HepG2 (cell line): ENCODE measurements at regions not wholly inside any gene's neighbourhood (a gene's known extent, or its start where the extent isn't known, plus 50 kb on each side); places are given as distances from the start of the nearest gene placed in this dataset.
A peak's percentile ranks its signal among the peaks of the same experiment; 100 is the strongest.

Source experiments
- ATAC-seq: fragments of 200-7000 bp; cut with Tn5 transposase; 3 replicates; pipeline ENCODE4 v1.9.1; 2020; ENCODE audit warnings: mild to moderate bottlenecking, moderate library complexity
- BruUV-seq: library from RNA; stranded (reverse); fragments of 400-500 nt; replicated peaks from 2 replicates; lab custom pipeline; 2021; lab: Mats Ljungman, UMichigan
- CTCF ChIA-PET: fragments of 300-600 bp; formaldehyde crosslinking; extraction: SDS; loops from one replicate; lab custom pipeline; 2021; ENCODE audit warnings: low total read pairs, inconsistent platforms, low intra/inter-chr PET ratio; lab: Yijun Ruan, JAX
- POLR2A ChIA-PET: fragments of 350-600 bp; sonication (Branson Sonifier 250); formaldehyde crosslinking; loops from one replicate; lab custom pipeline; 2020; ENCODE audit warnings: antibody characterized with exemption, inconsistent platforms; lab: Yijun Ruan, JAX
- DNase-seq: peaks from one replicate; pipeline ENCODE4 v3.0.0-alpha.2; 2015; ENCODE audit warnings: low spot score
- FAIRE-seq: peaks from 3 replicates; lab custom pipeline; 2011; peaks lifted over from hg19 to GRCh38; lab: Jason Lieb, UNC
- H2AFZ ChIP-seq: one replicate; pipeline ENCODE4 v1.6.1; 2011; ENCODE audit warnings: low read length, inconsistent platforms
- H3K27ac ChIP-seq: fragments of 300-600 bp; 3 replicates; pipeline ENCODE4 v1.8.0; 2011; ENCODE audit warnings: mixed run types, mild to moderate bottlenecking, mixed read lengths, low read length, inconsistent platforms; ENCODE audit not compliant: insufficient read depth; ENCODE audit errors: extremely low read length
- H3K27me3 ChIP-seq, 2 experiments: fragments of 200-600 bp in 1 of 2; 2 replicates in 1 of 2; 3 replicates in 1 of 2; pipeline versions ENCODE4 v1.6.0 to v1.8.0; 2011; ENCODE audit warnings: low read length in 2 of 2, mild to moderate bottlenecking in 2 of 2, moderate library complexity in 2 of 2, inconsistent platforms in 1 of 2; ENCODE audit not compliant: insufficient read depth in 2 of 2, control insufficient read depth in 1 of 2
- H3K36me3 ChIP-seq, 2 experiments: fragments of 200-600 bp in 1 of 2; replicated peaks in 1 of 2; 2 replicates in 1 of 2; 3 replicates in 1 of 2; pipeline versions ENCODE4 v1.5.1 to v1.8.0; 2011; ENCODE audit warnings: low read length in 2 of 2, inconsistent platforms in 1 of 2; ENCODE audit not compliant: insufficient read depth in 2 of 2, control insufficient read depth in 1 of 2
- H3K4me1 ChIP-seq: 2 replicates; pipeline ENCODE4 v1.5.1; 2012; ENCODE audit warnings: low read length, inconsistent platforms; ENCODE audit not compliant: insufficient read depth
- H3K4me2 ChIP-seq: 2 replicates; pipeline ENCODE4 v1.6.0; 2011; ENCODE audit warnings: low read depth, low read length, inconsistent platforms
- H3K4me3 ChIP-seq, 3 experiments: fragments of 200-600 bp in 1 of 3; sonication (generic), shearing (Covaris generic) in 1 of 3; replicated peaks in 1 of 3; 2 replicates each; pipeline ENCODE4 v1.5.1; 2011 to 2016; ENCODE audit warnings: low read length in 3 of 3, inconsistent platforms in 2 of 3, low read depth in 2 of 3, mild to moderate bottlenecking in 2 of 3, control low read depth in 1 of 3, mixed read lengths in 1 of 3; ENCODE audit not compliant: insufficient read depth in 1 of 3
- H3K79me2 ChIP-seq: one replicate; pipeline ENCODE4 v1.6.1; 2011; ENCODE audit warnings: low read length, inconsistent platforms; ENCODE audit not compliant: insufficient read depth
- H3K9ac ChIP-seq: 2 replicates; pipeline ENCODE4 v1.6.0; 2011; ENCODE audit warnings: mild to moderate bottlenecking, low read depth, low read length, inconsistent platforms; ENCODE audit not compliant: insufficient read depth
- H3K9me3 ChIP-seq: 2 replicates; pipeline ENCODE4 v1.5.1; 2012; ENCODE audit warnings: mild to moderate bottlenecking, low read length
- H4K20me1 ChIP-seq: 2 replicates; pipeline ENCODE4 v1.6.0; 2011; ENCODE audit warnings: inconsistent platforms, mild to moderate bottlenecking, low read length, moderate library complexity; ENCODE audit not compliant: insufficient read depth
- KDM2A ChIP-seq: sonication (generic); formaldehyde crosslinking; IDR thresholded peaks from 2 replicates; pipeline ENCODE4 v1.4.0; 2020; ENCODE audit warnings: low read depth, missing genetic modification reagents, borderline replicate concordance
- KLF15 ChIP-seq: sonication (generic); formaldehyde crosslinking; IDR thresholded peaks from 2 replicates; pipeline ENCODE4 v1.8.1; 2023; ENCODE audit warnings: borderline replicate concordance, mild to moderate bottlenecking, inconsistent platforms, missing genetic modification reagents, mixed read lengths
- ZNF737 ChIP-seq: sonication (generic); formaldehyde crosslinking; IDR thresholded peaks from 2 replicates; pipeline ENCODE4 v1.5.0; 2020; ENCODE audit warnings: missing genetic modification reagents, mild to moderate bottlenecking, borderline replicate concordance
- WGBS: methylation state at CpG from one replicate; pipeline ENCODE4 v1.1.6; 2017; ENCODE audit warnings: low lambda C conversion rate; 5-methylcytosine and 5-hydroxymethylcytosine counted together
- in situ Hi-C: cut with HindIII; loops from 2 replicates; pipeline ENCODE4 v1.10.0; 2017; ENCODE audit warnings: low pct_unique_long_range_greater_than_20kb; ENCODE audit not compliant: extremely low pct_ligation_motif_present
- intact Hi-C: fragments of 100-400 bp; cut with micrococcal nuclease; formaldehyde crosslinking; loops from one replicate; pipeline ENCODE4 v1.10.0; 2022; ENCODE audit not compliant: unreplicated experiment
- TF ChIP-seq, protein P1 (sequence below): sonication (generic); formaldehyde crosslinking; IDR thresholded peaks from 2 replicates; pipeline ENCODE4 v1.5.0; 2020; ENCODE audit warnings: mild to moderate bottlenecking, missing genetic modification reagents

GRCh38 chr15:101122266-101122665 lies 129.6 kb downstream of the CHSY1 start:
- peak overlapping the region; percentile 84 for H3K4me2 ChIP-seq
- FAIRE-seq (no peak), ATAC-seq (no peak), DNase-seq (no peak)
- H3K9ac ChIP-seq, result no peak overlapping the region
- H4K20me1 ChIP-seq, result no peaks in the 10 kb centered on the region
- no peak overlapping the region for H2AFZ ChIP-seq
- CTCF ChIA-PET, result interaction anchor here (0.9 to 1.3 kb wide), 2 partner anchors 107 to 136 kb away, joined by 4 read pairs; no protein-coding TSS in a partner anchor
- POLR2A ChIA-PET, result interaction anchor here (1.3 kb wide), 1 partner anchor 32 kb away, joined by 3 read pairs; no protein-coding TSS in a partner anchor
- no peaks in the 10 kb centered on the region for H3K36me3 ChIP-seq
- intact Hi-C loops, result loop anchor here (10.0 kb wide), 1 partner anchor 133 kb away; the partner anchor contains the start of gene CHSY1
- no peaks in the 10 kb centered on the region for H3K9me3 ChIP-seq
- in situ Hi-C loops, result no loop called here
- 57% methylated on average over 10 of the region's 11 CpGs for WGBS
- peaks cover 4 to 32% of the 10 kb centered on the region in 2 experiments; a peak in 3 of 5 replicates for H3K27me3 ChIP-seq
- no peaks in the 10 kb centered on the region for H3K79me2 ChIP-seq
- peaks cover 49% of the 10 kb centered on the region for H3K4me1 ChIP-seq
- TF ChIP-seq ZNF737 (no peak), KLF15 (CRISPR knock-in tag) (no peak), KDM2A (CRISPR knock-in tag) (no peak)
- TF ChIP-seq, protein P1, sequence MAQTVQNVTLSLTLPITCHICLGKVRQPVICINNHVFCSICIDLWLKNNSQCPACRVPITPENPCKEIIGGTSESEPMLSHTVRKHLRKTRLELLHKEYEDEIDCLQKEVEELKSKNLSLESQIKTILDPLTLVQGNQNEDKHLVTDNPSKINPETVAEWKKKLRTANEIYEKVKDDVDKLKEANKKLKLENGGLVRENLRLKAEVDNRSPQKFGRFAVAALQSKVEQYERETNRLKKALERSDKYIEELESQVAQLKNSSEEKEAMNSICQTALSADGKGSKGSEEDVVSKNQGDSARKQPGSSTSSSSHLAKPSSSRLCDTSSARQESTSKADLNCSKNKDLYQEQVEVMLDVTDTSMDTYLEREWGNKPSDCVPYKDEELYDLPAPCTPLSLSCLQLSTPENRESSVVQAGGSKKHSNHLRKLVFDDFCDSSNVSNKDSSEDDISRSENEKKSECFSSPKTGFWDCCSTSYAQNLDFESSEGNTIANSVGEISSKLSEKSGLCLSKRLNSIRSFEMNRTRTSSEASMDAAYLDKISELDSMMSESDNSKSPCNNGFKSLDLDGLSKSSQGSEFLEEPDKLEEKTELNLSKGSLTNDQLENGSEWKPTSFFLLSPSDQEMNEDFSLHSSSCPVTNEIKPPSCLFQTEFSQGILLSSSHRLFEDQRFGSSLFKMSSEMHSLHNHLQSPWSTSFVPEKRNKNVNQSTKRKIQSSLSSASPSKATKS, result no peak
- no TSS peak for BruUV-seq
- H3K27ac ChIP-seq, result no peak overlapping the region
- peak overlapping the region in 1 of 3 experiments; percentile 58; a peak in 2 of 6 replicates for H3K4me3 ChIP-seq
